Endothelial cell (in vitro differentiated cells): ENCODE measurements at regions not wholly inside any gene's neighbourhood (a gene's known extent, or its start where the extent isn't known, plus 50 kb on each side); places are given as distances from the start of the nearest gene placed in this dataset.

Experiments used
- DNase-seq: peaks from one replicate; pipeline ENCODE4 v3.0.0; 2021; ENCODE audit warnings: low spot score
- H3K27ac Mint-ChIP-seq: one replicate; pipeline ENCODE4 v1.8.0; 2021; ENCODE audit warnings: mixed read lengths, inconsistent platforms; ENCODE audit not compliant: unreplicated experiment
- H3K27me3 Mint-ChIP-seq: one replicate; pipeline ENCODE4 v1.8.0; 2021; ENCODE audit warnings: mild to moderate bottlenecking, moderate library complexity, mixed read lengths, inconsistent platforms; ENCODE audit not compliant: unreplicated experiment
- H3K36me3 Mint-ChIP-seq: one replicate; pipeline ENCODE4 v1.8.0; 2021; ENCODE audit warnings: mild to moderate bottlenecking, low read depth, mixed read lengths, inconsistent platforms; ENCODE audit not compliant: unreplicated experiment
- H3K4me1 Mint-ChIP-seq: one replicate; pipeline ENCODE4 v1.8.0; 2021; ENCODE audit warnings: mild to moderate bottlenecking, mixed read lengths, inconsistent platforms; ENCODE audit not compliant: unreplicated experiment
- H3K4me3 Mint-ChIP-seq: one replicate; pipeline ENCODE4 v1.8.0; 2021; ENCODE audit warnings: mild to moderate bottlenecking, mixed read lengths, inconsistent platforms; ENCODE audit not compliant: unreplicated experiment
- H3K9me3 Mint-ChIP-seq: one replicate; pipeline ENCODE4 v1.8.0; 2021; ENCODE audit warnings: mixed read lengths, inconsistent platforms; ENCODE audit not compliant: unreplicated experiment
- CTCF ChIP-seq: fragments of 200-600 bp; sonication (generic); IDR thresholded peaks from one replicate; pipeline ENCODE4 v1.5.0; 2021; ENCODE audit warnings: antibody characterized with exemption; ENCODE audit not compliant: unreplicated experiment

DNA sequence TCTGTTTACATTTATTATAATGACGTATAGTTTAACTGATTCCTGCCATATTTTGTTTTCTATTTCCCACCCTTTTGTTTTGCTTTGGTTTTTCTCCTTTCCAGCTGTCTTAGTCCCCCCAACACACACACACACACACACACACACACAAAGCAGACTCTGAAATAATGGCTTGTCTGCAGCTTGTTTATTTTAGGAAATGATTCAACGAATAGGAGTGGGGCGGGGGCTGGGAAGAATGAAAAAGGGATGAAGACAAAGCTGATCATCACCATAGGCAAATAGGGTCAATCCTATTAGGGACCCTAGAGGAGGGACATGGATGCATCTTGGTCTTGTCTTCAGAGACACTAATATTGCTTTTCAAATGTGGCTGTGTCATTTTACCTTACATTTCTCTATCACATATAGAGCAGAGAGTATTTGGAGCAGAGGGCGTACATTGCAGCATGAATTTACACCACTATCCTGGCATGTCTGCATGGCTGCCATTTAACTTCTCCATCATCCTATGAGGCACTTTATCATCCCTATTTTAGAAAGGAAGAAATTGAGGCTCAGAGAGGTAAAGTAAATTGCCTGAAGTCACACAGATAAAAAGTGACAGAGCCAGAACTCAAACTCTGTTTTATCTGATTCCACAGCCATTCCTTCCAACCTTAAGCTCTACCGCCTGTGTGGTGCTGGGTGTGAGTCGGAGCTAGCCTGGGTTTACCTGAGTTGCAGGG, 147.2 kb upstream of the TPM1 start:
- H3K27ac Mint-ChIP-seq = peak overlapping the region; percentile 99
- peak overlapping the region; percentile 12 for H3K4me3 Mint-ChIP-seq
- H3K9me3 Mint-ChIP-seq = no peaks in the 10 kb centered on the region
- peaks cover 32% of the 10 kb centered on the region for H3K4me1 Mint-ChIP-seq
- peak; percentile 46 for DNase-seq
- no peaks in the 10 kb centered on the region for H3K27me3 Mint-ChIP-seq
- H3K36me3 Mint-ChIP-seq = no peaks in the 10 kb centered on the region
- no peak for TF ChIP-seq CTCF

DNA sequence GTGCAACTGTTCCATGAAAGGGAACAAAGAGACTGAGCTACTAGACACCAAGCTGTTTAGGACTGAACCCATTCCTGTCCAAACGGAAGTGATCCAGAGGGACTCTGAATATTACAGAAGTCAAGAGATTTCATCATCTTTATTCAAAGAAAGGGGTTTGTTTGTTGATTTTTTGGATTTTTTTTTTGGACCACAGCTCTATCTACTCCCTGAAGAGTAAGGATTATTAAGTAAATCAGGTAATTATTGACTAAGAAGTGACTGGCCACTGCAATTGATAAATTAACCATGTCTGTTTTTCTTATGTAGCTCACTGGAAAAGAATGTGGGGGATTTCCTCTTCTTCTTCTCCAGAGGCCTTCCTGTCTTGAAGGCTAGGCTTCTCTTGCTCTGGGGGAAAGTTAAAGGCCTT, 146.6 kb upstream of the TPM1 start:
- H3K4me3 Mint-ChIP-seq = peak overlapping the region; percentile 26
- TF ChIP-seq CTCF = no peak
- peak overlapping the region; percentile 99 for H3K27ac Mint-ChIP-seq
- H3K4me1 Mint-ChIP-seq = peaks cover 38% of the 10 kb centered on the region
- DNase-seq = no peak
- H3K27me3 Mint-ChIP-seq = no peaks in the 10 kb centered on the region
- no peaks in the 10 kb centered on the region for H3K9me3 Mint-ChIP-seq
- H3K36me3 Mint-ChIP-seq = no peaks in the 10 kb centered on the region

GRCh38 chr15:62896380-62896866, 146.1 kb upstream of the TPM1 start:
- TF ChIP-seq CTCF = no peak
- Mint-ChIP-seq H3K27me3 (no peaks in the 10 kb centered on the region), H3K4me1 (peaks cover 38% of the 10 kb centered on the region), H3K9me3 (no peaks in the 10 kb centered on the region), H3K27ac (peak overlapping the region; percentile 99), H3K4me3 (peak overlapping the region; percentile 26), H3K36me3 (no peaks in the 10 kb centered on the region)
- no peak for DNase-seq

DNA sequence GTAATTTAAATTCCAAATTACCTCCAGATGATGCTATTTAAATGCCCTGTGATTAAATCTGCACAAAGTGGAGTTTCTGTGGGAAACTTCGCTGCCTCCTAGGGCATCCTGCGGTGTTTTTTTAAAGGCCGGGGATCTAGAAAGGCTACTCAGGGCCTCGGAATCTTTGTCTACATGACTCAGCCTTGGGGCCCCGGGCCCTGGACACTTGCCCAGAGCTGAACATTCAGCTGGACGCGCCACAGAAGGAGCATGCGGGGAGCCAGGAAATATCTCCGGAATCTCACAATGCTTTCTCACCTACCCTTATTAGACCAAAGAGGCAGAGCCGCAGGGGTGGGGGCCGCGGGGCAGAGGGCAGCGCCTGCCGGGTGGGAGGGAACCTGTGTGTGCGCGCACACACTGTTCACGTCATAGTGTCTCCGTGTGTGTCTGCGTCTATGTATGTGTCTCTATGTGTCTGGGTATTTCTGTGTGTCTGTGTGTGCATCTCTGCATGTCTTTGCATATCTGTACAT, 145.5 kb upstream of the TPM1 start:
- Mint-ChIP-seq H3K9me3 (no peaks in the 10 kb centered on the region), H3K27ac (peak overlapping the region; percentile 99), H3K4me1 (peaks cover 38% of the 10 kb centered on the region), H3K4me3 (no peak overlapping the region), H3K36me3 (no peaks in the 10 kb centered on the region), H3K27me3 (no peaks in the 10 kb centered on the region)
- no peak for DNase-seq
- no peak for TF ChIP-seq CTCF

- no peaks in the 10 kb centered on the region for H3K9me3 Mint-ChIP-seq
- DNase-seq = no peak
- no peak overlapping the region for H3K4me3 Mint-ChIP-seq
- peaks cover 38% of the 10 kb centered on the region for H3K4me1 Mint-ChIP-seq
- no peak for TF ChIP-seq CTCF
- no peaks in the 10 kb centered on the region for H3K27me3 Mint-ChIP-seq
- no peaks in the 10 kb centered on the region for H3K36me3 Mint-ChIP-seq
- H3K27ac Mint-ChIP-seq = peak overlapping the region; percentile 33
These were observed 144.9 kb upstream of the TPM1 start for GRCh38 chr15:62897634-62898033.
